Activated naive CD4-positive, alpha-beta T cell (primary cell): ENCODE measurements at regions not wholly inside any gene's neighbourhood (a gene's known extent, or its start where the extent isn't known, plus 50 kb on each side); places are given as distances from the start of the nearest gene placed in this dataset.

Experiments used
- DNase-seq, 4 experiments: peaks; one replicate each; lab custom pipeline; 2025; lab: John Stamatoyannopoulos, UW

GRCh38 chr15:93165734-93166470 is 76.9 kb upstream of the RGMA start:
- no peak for DNase-seq

DNA sequence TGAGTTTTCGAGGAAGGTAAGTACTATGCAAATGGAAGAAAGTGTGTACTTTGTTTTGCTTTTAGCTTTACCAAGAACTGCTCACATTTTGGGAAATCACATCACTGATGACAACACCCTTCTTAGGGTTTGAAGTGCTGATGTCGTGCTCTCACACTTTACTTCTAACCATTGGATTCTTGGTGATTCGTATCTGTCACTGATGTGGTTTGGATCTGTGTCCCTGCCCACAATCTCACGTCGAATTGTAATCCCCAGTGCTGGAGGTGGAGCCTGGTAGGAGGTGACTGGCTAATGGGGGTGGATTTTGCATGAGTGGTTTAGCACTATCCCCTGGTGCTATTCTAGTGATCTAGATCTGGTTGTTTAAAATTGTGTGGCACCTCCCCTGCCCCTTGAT is 75.4 kb upstream of the RGMA start:
- no peak for DNase-seq

GRCh38 chr15:93162560-93162959 is 73.5 kb upstream of the RGMA start:
- no peak for DNase-seq

DNA sequence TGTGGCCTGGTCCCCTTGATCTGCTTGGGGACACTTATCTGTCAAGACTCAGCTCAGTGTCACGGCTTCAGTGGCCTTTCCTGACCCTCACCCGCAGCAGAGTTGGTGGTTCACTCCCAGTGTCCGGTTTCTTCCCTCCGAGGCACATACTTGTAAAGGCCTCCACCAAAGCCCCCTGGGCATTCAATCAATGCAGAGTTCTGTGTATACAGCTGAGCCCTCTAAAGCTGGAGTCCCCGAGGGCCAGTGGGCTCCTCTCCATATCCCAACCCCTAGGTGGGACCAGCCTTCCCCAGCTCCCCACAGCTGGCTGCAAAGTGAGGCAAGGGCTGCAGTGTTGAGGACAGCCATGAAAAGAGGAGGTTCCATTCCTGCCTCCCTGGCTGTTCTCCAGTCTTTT is 70.9 kb upstream of the RGMA start:
- DNase-seq, result no peak

GRCh38 chr15:93158097-93158900 is 69.3 kb upstream of the RGMA start:
- no peak for DNase-seq

GRCh38 chr15:93154666-93155065 is 65.7 kb upstream of the RGMA start:
- no peak for DNase-seq

DNA sequence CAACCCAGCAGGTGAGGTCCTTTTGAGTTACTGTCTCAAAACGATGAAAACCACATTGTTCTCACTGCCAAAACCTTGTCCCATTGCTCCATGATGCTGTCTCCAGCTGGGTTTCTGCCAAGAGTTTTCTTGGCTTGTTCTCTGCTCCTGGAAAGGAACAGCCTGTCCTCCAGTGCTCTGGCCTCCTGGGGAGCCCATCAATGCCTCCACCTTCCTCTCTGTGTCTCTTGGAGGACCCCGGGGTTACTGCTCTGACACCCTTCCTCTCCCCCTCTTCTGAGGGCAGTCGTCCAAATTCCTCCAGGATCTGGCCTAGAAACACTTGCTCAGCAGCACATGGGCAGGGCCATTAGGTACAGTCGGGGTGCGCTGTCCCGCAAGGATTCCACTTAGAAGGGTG is 63.9 kb upstream of the RGMA start:
- no peak for DNase-seq

DNA sequence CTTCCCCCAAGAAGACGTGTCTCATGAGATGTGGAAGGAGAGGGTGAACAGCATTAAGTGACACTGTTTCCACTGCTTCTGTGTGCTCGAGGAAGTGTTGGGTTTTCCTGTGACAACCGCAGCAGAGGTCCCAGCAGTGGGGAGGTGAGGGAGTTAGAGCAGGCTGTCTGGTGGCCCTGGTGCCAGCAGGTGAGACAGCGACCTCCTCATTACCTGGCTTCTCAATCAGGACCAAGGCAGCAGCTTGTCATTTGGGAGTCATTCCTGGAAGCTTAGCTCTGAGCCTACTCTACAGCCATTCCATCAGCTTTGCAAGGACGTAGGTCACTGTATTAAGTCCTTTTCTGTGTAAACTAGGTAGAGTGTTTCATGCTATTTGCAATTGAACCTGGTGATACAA is 63.3 kb upstream of the RGMA start:
- DNase-seq, result no peak

GRCh38 chr15:93150910-93151881 is 62.2 kb upstream of the RGMA start:
- no peak for DNase-seq

DNA sequence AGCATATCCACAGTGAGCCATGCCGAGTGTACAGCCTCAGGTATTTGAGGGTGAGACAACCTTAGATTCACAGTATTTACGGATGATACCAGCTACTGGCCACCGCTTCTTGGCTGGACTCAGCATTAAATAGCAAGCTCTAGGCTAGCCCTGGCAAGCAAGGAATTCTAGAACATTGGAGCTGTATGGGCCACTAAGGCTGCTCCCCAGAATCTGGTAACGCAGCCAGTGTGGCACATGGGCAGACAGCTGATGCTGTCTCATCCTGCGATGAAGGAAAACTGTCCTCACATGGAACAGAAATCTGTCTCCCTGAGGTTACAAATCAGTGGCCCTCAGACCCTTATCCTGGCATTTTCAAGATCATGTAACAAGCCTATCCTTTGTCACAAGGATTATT is 57.6 kb upstream of the RGMA start:
- no peak for DNase-seq

GRCh38 chr15:93146196-93146595 is 57.2 kb upstream of the RGMA start:
- DNase-seq, result no peak

DNA sequence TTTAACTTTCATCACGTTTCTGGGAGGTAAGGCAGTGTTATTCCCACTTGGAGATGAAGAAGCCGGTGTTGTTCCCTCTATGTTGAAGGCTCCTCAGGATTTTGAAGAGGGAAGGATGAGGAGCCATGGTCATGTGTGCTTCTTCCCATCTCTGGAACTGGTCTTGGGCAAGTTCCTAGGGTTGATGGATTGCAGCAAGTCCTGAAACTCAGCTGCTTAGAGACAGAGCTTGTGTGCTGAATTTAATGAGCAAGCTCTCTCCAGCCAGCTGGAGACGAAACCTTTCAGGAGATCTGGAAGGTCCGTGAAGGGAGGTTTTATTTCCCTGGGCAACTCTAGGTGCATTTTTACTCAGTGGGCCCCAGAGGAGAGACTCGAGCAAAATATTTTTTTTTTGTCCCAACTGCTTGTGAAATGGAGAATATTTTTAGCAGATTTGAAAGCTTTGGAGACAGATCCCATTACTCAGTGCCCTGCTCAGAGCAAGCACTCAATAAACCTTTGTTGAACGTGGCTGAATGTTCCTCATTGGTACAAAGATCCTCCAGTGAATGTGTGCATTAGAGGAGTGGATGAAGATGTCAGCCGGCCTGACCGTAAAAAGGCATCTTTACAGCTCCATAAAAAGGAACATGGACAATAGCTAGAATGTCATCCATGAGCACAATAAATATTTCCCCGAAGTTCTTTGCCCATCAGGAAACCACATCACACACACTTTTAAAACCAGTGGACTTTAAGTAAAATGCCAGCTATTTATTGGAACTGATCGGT is 55.6 kb upstream of the RGMA start:
- DNase-seq, result no peak

GRCh38 chr15:93143186-93143585 is 54.2 kb upstream of the RGMA start:
- DNase-seq, result no peak

GRCh38 chr15:93141371-93141794 is 52.4 kb upstream of the RGMA start:
- no peak for DNase-seq

DNA sequence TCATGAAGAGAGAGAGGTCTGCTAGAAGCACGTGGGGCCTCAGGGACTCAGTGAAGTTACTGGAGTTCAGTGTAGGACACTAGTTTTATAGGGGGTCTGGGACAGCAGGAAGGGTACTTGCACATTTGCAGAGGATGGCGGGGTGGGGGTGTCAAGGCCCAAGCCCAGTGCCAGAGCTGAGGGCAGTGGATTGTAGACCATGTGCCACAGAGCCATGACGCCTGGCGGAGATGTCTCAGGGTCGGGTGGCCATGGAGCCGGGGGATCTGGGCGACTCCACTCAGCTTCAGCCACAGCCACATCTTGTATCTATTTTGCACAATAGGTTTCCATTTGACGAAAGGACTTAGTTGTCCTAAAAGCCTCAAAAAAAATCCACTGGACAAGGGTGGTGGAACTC is 50.4 kb upstream of the RGMA start:
- DNase-seq, result no peak

DNA sequence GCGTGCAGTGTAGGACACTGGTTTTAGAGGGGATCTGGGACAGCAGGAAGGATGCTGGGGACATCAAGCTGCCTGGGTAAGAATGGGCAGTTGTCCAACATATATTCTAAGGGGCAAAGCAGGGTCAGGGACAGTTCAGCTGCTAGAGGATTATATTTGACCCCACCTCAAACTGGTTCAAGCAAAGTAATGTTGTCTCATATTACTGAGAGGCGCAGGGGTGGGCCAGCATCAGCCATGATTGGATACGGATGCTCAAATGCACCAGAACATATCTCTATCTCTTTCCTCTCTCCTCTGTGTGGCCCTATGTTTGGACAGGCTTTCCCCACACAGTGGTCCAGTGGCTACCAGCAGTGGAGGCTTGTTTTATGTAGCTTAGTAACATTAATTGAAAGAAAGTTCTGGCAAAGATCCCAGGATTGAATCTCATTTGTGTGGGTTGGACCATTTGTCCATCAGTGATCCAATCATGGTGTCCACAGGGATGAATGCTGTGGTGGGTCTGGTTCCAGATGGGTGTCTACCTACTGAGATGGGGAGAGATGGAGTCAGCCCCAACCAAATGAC is 49.8 kb upstream of the RGMA start:
- DNase-seq, result no peak
